Bone marrow (tissue), 2 donors: ENCODE measurements at regions not wholly inside any gene's neighbourhood (a gene's known extent, or its start where the extent isn't known, plus 50 kb on each side); places are given as distances from the start of the nearest gene placed in this dataset.

Experiments used
- DNase-seq, 2 donors: peaks; one replicate each; lab custom pipeline; 2025; lab: John Stamatoyannopoulos, UW

DNA sequence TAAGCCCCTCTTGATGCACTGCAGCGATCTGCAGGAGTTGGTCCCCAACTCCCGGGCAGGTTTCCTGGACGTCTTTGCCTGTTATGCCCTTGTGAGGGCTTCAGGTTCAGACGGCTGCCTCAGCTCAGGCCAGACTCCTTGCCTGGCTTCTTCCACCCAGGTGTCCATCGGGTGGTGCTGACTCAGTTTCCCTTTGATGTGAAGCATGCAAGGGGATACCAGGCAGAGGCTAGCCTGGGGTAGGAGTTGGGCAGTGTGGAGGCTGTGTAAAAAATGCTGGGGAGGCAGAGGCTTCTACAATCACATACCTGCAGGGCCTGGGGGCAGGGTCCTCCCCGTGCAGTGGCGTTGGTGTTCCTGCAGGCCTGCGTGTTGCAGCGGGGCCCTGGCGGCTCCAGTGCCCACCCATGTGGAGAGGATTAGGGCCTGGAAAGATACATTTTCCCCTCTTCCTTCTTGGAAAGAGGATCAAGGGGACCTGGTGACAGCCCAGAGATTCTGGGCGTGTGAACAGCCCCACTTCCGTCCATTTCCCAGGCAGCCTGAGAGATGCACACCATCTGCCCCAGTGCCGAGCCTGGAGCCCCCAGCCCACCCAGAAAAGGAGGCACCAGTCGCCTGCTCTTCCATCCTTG, 338.3 kb downstream of the DYSF start:
- no peak for DNase-seq

DNA sequence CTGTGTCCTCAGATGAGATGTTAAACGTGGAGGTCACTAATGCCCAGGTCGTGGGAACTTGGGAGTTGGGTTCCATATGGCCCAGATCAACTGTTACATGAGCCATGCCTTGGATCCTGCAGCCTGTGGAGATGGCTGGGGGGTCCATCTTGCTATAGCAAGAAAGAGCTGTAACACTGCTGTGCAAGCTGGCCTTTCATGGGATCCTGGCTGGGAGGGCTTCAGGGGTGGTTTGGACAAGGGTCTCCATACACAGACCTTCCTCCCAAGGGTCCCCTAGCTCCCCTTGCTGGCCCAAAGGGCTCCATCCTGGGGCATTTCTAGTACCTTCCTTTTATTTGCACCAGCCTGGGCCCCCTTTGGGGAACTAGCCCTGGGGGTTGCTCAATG, 337.7 kb downstream of the DYSF start:
- no peak for DNase-seq

DNA sequence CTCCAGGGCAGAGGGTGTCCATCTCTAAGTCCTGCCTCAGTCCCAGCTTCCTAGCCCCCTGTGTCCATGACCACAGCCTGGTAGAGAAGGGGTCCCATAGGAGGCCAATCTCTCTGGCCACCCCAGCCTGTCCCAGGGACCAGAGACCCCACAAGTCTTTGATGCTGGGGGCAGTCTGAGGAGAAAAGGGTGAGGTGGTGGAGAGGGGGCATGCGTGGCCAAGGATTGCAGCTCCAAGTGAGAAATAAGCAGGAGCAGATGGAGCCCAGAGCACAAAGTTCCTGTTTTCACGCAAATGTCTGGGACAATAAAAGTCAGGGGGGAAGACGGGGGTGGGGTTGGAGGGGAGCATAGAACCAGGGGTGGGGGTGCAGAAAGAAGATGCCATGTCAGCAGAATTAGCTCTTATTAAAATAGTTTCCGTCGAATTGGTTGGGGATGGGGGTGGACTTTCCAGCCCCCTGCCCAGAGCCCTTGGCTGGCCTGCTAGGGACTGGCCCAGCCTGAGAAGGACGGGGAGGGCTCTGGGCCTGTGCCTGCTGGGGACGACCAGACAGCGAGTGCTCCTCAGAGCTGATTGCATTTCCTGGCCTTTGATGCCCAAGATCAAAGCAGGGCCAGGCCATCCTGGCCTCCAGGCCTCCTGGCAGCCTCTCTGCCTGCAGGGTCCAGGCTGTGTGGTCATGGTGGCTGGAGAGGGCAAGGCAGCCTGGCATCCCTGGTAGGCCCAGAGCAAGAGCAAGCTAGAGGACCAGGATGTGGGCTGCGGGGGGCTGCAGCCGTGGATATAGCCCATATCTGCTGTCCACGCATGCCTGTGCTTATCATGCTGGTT, 337.1 kb downstream of the DYSF start:
- DNase-seq, result no peak

DNA sequence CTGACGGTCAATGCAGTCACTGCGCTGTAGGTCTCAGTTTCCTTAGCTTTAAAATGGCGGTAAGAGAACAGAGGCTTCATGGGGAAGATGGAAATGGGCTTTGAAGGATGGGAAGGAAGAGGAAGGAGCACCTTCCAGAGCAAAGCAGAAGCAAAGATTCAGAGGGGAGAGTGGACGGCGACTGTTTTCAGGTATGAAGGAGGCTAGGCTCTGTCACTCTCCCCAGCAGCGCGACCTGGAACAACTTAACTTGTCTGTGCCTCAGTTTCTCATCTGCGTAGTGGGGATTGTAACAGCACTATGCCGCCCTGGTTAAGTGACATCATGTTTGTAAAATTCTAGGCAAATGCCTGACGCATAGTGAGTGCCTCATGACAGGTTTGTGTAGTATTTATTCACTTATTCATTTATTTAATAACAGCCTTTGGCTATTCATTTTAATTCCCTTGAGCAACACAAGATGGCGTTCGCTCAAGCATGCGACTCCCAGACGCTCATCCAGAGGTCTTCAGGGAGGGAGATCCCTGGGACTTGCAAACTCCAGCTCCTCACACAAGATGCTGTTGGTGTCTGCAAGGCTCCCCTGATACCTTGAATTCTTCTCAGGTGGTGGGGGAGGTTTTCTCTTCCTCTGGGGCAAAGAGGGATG, 336.3 kb downstream of the DYSF start:
- no peak for DNase-seq

DNA sequence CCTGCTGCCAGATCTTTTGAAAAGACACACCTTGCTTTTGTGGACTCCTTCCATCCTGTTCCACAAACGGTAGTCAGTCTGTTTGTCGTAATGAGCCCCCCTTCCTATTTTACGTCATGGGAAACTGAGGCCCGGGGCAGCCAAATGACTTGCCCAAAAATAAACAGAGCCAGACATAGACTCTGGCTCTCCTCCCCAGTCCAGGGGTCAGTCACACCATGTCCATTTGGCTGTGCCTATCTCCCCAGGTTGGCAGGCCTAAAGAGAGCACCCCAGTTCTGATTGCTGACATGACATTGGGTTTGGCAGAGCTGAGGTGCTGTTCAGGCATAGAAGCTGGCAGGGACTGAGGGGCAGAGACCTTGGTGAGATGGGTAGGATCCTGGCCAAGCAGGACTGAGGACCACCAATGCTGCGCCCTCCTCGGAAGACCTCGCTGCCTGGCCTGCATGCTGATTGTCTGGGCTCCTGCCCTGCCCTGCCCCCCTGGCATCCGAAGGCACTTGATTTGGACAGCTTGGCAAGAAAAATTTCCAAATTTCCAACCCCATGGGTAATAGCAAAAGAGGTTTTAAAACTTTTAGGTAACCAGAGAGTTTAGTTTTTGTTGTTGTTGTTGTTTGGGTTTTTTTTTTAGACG, 335.4 kb downstream of the DYSF start:
- no peak for DNase-seq

DNA sequence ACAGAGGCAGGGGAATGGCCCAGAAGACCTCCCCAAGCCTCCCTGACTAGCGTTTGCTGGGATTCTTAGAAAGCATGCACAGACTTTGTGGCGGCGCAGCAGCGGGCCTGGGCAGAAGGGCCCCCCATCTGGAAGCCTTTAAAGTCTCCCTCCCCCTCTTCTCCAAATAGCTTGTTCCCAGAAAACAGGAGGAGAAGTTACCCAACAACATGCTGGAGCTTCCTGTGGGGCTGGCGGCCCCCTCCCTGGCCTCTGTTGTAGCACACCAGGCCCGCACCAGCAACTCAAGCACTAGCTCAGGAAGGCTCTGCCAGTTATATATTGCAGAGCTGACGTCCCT, 334.8 kb downstream of the DYSF start:
- no peak for DNase-seq

DNA sequence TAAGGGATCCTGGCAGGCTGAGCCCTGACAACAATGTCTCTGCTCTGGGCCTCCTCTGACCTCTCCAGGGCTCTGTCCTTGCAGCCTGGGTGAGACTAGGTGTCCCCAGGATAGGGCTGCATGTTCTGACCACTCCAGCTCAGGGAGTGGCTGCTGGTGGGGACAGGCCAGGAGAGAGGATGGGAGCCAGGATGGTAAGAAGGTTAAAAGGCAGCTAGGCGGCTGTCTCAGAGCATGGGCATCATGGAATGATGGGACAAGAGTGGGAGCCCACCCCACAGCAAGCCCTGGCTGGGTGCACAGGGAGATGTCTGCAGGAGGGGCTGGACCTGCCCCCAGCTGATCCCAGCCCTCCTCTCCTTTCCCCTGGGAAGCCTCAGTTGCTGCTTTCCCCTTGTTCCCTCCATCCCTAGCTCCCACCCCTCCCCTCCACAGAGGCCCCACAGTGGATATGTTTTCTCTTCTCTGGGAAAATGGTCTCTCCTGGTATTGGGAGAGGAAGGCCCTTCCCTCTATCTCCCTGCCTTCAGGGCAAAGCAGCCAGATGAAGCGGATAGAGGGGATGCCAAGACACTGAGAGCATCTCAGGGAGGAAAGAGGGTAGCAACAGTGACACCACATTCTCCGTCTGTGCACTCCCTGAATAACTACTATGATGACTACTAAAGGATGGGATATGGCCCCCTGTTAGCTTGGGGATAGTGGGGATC, 334.3 kb downstream of the DYSF start:
- DNase-seq, result no peak

DNA sequence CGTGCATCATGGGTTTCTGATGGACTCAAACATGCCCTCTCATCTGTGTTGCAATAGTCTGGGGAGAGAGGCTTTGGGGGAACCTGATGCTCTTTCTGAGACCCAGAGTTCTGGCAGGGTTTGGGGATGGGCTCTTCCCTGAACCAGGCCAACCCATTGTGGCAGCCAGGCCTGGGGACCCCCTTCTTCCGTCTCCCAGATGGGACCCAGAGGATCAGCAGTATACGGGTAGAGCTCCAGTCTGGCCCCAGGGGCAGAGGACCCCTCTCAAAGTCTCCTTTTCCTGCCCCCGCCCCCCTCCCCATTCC, 333.7 kb downstream of the DYSF start:
- no peak for DNase-seq

DNA sequence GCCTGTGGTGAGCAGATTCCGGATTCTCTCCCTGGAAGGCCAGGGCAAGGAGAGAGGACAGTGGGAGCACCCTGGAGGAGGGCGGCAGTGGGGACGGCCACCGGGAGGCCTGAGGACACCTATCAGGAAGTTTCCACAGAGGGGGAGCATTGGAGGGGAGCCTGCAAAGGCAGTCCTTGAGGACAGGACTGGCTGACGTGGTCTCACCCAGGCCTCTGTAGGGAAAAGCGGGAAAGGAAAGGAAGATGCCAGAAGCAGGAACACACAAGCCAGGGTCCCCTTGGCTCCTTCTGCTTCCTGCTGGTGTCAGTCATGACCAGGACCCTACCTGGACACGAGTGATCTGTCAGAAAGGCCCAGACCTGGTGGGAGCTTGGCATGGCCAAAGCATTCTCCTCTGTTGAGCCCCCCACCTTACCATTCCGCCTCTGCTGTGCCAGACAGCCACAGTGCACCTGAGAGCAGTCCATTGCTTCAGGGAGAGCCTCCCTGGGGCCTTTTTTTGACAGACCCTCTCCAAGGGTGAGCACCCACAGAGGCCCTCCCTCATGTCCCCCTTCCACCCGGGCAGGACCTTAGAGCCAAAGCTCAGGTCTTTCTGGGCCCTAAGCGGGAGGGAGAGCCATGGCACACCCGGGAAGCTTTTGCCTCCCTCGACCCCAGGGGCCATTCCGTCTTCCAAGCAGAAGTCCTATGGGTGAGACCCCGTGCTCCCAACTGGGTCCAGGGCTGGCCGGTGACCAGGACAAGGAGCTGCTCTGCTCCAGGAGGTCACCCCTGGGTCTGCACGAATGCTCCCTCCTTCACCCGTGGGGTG, 333.1 kb downstream of the DYSF start:
- DNase-seq, result no peak

DNA sequence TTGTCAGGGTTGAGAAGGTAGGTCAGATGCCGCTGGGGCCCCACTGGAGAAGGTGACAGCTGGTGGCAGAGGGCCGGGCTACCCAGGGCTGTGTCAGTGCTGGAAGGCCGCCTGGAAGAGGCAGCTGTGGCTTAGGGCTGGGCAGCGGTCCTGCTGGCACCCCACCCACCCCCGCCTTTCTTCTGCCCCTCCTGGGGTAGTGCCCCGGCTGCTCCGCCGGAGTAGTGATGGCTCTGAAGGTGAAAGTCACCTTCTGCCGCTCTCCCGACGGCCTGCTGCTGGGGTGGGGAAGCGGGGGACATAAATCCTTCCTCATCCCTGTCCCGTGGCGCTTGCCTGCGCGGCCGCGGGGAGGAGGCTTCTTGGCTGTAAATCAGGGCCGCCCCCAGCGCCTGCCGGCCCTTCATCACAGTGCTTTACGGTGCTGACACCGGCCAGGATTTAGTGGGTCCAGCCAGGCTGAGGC, 332.2 kb downstream of the DYSF start:
- DNase-seq, result no peak

DNA sequence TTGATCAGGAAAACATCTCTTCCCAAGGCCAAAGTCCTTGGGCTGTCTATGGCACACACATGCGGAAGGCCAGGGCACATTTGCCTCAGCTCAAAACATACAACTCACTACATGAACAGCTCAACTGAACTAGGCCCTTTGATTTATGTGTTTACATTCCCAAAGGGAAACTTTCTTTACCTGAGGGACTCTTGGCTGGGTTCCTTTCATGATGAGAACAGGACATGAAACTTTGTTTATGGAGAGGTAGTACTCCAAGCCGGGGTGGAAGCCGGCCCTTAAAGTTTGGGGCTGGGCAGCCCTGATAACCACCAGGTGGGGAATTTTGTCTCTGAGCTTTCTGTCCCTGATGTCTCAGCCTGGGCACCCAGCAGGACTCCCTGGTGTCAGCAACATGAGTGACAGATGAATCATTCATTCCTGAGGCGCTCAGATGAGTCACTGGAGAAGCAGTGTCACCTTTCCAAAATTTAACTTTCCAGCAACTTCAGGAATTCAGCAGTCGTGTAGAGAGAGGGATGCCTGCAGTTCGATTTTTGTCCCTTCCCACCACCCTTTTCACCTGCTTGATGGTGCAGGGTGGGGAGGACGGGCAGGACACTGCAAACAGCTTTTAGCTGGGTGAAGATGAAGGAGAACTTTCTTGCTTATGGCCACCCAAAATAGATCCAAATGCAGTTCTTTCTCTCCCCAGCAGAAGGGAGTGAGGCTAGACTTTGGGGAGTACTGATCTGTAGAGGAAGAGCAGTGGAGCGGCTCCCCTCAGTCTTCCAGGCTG, 331.6 kb downstream of the DYSF start:
- DNase-seq, result no peak

DNA sequence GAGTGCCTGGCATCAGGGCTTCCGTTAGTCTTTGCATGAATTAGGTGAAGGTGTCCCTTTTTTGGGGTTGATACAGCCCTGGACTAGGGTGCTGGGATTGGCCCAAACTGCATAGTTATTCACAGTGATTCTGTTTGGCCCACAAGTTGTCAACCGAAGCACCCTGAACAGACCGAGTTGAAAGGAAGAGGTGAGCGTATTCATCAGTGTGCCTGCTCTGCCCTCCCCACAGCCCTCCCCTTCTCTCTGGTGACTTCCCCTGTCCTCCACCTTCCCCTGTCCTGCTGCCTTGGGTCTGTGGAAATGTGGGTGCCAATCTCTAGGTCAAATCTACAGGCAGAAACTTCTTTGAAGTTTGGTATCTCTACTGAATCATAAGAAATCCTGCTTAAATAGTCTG, 330.5 kb downstream of the DYSF start:
- DNase-seq, result no peak

DNA sequence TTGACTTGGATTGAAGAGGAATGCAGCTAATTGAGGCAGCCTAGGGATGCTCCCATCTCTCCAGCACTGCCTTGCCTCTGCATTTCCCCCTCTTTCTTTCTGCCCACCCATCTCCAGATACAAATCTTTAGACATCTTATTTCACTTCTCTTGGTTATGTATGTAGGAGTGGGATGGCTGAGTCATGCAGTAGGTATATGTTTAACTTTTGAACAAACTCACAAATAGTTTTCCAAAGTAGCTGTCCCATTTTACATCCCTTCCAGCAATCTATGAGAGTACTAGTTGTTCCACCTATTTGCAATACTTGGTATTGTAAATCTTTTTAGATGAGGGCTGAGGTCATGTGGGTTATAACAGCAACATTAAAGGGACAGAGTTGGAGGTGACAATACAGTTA, 329.9 kb downstream of the DYSF start:
- DNase-seq, result no peak

DNA sequence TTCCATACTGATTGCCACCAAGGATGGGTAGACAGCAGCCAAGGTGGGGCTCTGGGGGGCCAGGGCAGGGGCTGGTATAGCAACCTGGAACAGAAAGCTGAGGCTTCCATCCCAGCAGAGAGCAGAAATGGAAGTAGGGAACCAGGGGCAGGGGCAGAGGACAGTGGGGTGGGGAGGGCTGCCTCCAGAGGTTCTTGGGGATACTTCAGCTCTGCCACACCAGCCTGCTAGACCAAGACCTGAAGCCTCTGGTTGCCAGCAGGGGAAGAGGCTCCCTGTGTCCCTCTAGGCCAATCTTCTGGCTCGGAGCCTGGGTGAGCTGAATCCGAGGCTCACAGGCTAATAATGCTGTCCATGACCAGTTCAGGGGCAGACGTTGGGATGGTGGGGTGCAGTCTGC, 329.0 kb downstream of the DYSF start:
- no peak for DNase-seq

DNA sequence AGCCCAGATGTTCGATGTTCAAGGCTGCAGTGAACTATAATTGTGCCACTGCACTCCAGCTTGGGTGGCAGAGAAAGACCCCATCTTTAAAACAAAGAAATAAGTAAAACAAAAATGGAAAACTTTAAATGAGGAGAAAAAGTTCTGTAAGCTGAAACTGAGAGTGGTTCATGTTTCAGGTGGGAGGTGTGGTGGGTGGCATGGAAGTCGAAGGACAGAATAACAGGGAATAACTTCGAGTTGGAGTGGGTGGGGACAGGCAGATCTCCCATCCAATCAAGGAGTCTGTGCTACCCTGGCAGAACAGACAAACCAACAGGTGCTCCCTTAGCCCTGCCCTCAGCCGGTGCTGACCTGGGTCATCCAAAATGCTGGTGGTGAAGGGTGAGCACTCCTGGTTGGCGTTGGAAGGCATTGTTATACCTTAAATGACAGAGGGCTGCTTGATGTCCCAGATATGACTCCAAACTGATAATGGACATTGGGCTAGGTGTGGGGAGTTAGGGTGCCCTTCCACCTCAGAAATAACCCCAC, 328.4 kb downstream of the DYSF start:
- no peak for DNase-seq

DNA sequence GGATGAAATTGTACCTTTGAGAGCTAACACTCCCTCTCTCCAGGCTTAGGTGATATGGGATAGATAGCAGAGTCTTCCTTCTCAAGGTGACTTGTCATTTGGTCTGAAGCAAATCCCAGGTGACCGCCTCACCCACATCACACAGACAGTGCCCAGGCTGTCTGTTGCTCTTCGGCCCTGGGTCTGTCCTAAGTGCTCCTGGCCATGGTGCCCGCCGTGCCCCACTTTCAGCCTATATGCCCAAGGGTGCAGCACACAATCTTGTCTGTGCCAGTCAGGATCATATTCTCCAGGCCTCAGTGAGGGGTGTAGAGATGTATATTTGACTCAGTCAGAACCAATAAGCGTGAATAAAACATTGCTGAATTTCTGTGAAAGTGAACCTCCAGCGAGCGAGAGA, 326.8 kb downstream of the DYSF start:
- no peak for DNase-seq

DNA sequence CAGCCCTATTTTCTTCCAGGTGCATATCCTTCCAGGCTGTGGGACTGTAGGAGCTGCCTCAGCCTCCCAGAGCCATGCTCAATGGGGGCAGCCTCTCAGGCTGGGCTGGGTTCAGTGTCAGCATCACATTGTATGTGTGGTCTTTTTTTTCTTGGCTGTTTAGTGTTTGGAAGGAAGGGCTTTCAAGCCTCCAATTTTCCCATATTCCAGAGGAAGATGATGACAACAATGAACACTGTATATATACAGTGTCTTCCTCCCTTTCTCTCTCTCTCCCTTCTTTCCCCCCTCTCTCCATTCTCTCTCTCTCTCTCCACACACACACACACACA, 326.4 kb downstream of the DYSF start:
- no peak for DNase-seq

DNA sequence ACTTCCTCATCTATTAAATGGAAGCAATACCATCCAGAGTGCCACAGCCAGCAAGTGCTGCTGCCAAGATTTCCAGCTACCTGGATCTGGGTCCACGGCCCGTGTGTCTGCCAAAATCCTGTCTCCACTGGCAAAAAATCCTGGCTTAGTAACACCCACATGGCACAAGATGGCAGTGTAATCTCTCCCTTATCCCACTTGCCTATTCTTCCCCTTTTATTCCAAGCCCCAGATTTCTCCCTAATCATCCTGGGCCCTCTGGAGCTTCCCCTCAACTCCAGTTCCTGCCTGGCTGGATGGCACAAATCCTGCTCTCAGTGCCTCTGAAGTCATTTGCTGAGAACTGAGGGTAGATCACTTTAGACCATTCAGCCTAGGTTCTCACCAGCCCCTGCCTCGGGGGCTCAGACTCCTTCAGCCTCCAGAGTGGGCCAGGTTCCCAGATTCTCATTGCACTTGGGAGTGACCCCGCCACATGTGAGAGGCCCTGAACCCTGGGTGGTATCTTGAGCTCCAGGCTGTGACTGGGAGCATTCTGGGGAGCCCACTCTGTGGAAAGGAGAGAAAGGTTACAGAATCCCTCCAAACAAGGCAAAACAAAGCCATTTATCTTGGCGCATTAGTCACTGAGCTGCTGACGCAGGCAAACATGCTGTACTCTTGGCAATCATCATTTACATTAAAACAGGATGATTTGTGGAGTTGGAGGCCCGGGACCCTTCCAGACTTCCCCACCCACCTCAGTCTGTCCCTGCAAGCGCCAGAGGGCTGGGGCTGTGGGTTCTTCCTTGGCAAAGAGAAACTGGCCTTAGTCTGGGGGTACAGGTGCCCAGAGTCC, 325.8 kb downstream of the DYSF start:
- no peak for DNase-seq

DNA sequence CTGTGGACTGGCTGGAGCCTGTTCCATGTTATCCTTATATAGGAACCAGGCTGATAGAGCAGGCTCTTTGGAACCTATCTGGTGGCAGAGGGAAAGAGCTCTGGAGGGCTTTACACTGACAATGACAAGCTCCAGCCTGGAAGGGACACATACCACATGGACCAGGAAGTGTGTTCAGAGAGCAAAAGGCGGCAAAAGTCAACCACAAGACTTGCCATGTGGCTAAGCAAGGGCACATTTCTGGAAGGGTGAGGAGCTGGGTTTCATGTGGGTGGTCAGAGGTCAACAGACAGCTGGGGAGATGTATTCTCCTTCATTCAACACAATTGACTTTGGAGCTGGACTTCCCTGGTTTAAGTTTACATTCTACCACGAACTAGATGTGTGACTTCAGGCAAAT, 325.2 kb downstream of the DYSF start:
- DNase-seq, result no peak

DNA sequence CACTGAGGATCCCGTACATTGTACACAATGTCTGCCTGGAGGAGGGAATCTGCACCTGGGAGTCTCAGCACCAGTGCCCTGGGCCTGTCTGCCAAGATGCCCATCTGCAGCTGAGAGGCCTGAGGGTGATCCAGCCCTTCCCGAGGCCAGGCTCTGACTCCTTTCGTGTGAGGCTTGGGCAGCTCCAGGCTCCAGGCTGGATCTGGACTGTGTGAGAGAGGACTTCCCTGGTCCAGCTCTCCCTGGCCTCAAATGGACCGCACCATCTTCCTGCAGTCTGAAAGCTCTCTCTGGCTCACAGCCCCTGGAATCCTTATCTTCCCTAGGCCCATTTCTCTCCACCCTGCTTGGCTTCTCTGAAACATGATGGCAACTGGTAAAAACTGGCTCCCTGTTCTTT, 324.6 kb downstream of the DYSF start:
- no peak for DNase-seq
